ENCODE measurements at regions not wholly inside any gene's neighbourhood (a gene's known extent, or its start where the extent isn't known, plus 50 kb on each side); places are given as distances from the start of the nearest gene placed in this dataset.

DNA sequence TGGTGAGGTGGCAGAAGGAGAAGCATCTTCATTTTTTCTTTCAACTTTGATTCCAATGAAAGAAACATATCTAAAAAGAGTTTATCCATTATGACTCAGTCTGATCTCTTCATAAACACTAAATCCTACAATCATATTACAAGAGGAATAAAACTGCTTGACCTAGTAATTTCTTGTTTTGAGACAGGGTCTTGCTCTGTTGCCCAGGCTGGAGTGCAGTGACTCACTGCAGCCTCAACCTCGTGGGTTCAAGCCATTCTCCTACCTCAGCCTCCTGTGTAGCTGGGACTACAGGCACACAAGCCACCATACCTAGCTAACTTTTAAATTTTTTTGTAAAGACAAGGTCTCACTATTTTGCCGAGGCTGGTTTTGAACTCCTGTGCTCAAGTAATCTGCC lies 147.2 kb downstream of the NDUFA12 start:
- no peak for TF ChIP-seq RAD21 (IDR thresholded peaks at IDR 0.05; ENCODE audit: low read depth)
- TF ChIP-seq, protein P1, sequence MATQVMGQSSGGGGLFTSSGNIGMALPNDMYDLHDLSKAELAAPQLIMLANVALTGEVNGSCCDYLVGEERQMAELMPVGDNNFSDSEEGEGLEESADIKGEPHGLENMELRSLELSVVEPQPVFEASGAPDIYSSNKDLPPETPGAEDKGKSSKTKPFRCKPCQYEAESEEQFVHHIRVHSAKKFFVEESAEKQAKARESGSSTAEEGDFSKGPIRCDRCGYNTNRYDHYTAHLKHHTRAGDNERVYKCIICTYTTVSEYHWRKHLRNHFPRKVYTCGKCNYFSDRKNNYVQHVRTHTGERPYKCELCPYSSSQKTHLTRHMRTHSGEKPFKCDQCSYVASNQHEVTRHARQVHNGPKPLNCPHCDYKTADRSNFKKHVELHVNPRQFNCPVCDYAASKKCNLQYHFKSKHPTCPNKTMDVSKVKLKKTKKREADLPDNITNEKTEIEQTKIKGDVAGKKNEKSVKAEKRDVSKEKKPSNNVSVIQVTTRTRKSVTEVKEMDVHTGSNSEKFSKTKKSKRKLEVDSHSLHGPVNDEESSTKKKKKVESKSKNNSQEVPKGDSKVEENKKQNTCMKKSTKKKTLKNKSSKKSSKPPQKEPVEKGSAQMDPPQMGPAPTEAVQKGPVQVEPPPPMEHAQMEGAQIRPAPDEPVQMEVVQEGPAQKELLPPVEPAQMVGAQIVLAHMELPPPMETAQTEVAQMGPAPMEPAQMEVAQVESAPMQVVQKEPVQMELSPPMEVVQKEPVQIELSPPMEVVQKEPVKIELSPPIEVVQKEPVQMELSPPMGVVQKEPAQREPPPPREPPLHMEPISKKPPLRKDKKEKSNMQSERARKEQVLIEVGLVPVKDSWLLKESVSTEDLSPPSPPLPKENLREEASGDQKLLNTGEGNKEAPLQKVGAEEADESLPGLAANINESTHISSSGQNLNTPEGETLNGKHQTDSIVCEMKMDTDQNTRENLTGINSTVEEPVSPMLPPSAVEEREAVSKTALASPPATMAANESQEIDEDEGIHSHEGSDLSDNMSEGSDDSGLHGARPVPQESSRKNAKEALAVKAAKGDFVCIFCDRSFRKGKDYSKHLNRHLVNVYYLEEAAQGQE (IDR thresholded peaks at IDR 0.05; ENCODE audit: low read depth), result no peak
- no peak for TF ChIP-seq ZBTB7A (IDR thresholded peaks at IDR 0.05; ENCODE audit: low read depth)

Data from Ishikawa (cell line).